OCI-LY1 (cell line): ENCODE measurements at regions not wholly inside any gene's neighbourhood (a gene's known extent, or its start where the extent isn't known, plus 50 kb on each side); places are given as distances from the start of the nearest gene placed in this dataset.

Source experiments
- H2AFZ ChIP-seq: fragments of 200-600 bp; sonication (generic), shearing (Covaris generic); 2 replicates; pipeline ENCODE4 v1.6.0; 2014; ENCODE audit warnings: antibody characterized with exemption, mild to moderate bottlenecking, low read length
- H3F3A ChIP-seq: fragments of 200-600 bp; sonication (generic), shearing (Covaris generic); 2 replicates; pipeline ENCODE4 v1.6.0; 2014; ENCODE audit warnings: mild to moderate bottlenecking, antibody characterized with exemption, low read length, moderate library complexity; ENCODE audit not compliant: insufficient read depth
- H3K27ac ChIP-seq: fragments of 200-600 bp; sonication (generic); 2 replicates; pipeline ENCODE4 v1.5.1; 2014; ENCODE audit warnings: low read length, mixed run types, mild to moderate bottlenecking, low read depth; ENCODE audit not compliant: poor library complexity, severe bottlenecking
- H3K27me3 ChIP-seq: fragments of 200-600 bp; sonication (generic); 2 replicates; pipeline ENCODE4 v1.6.0; 2014; ENCODE audit warnings: antibody characterized with exemption, mild to moderate bottlenecking, low read length, moderate library complexity; ENCODE audit not compliant: insufficient read depth
- H3K36me3 ChIP-seq: fragments of 200-600 bp; sonication (generic); 2 replicates; pipeline ENCODE4 v1.6.1; 2014; ENCODE audit warnings: mild to moderate bottlenecking, antibody characterized with exemption, low read length, moderate library complexity, mixed read lengths; ENCODE audit not compliant: insufficient read depth
- H3K4me1 ChIP-seq: fragments of 200-600 bp; sonication (generic); 2 replicates; pipeline ENCODE4 v1.5.1; 2014; ENCODE audit warnings: mild to moderate bottlenecking, low read length, moderate library complexity; ENCODE audit not compliant: insufficient read depth, severe bottlenecking
- H3K4me2 ChIP-seq: fragments of 200-600 bp; sonication (generic), shearing (Covaris generic); 2 replicates; pipeline ENCODE4 v1.6.1; 2014; ENCODE audit warnings: low read length
- H3K4me3 ChIP-seq: fragments of 200-600 bp; sonication (generic); 2 replicates; pipeline ENCODE4 v1.5.1; 2014; ENCODE audit warnings: low read length, low read depth, mild to moderate bottlenecking, mixed read lengths; ENCODE audit not compliant: poor library complexity, severe bottlenecking
- H3K79me2 ChIP-seq: fragments of 200-600 bp; shearing (Covaris generic); 2 replicates; pipeline ENCODE4 v1.6.1; 2016; ENCODE audit warnings: mixed run types, low read length, mixed read lengths; ENCODE audit not compliant: insufficient read depth
- H3K9ac ChIP-seq: fragments of 200-600 bp; sonication (generic), shearing (Covaris generic); 2 replicates; pipeline ENCODE4 v1.6.1; 2014; ENCODE audit warnings: mild to moderate bottlenecking, low read length, mixed read lengths
- H3K9me2 ChIP-seq: fragments of 200-600 bp; sonication (generic), shearing (Covaris generic); 2 replicates; pipeline ENCODE4 v1.6.1; 2014; ENCODE audit warnings: low read depth, mild to moderate bottlenecking, low read length, mixed read lengths
- H3K9me3 ChIP-seq: fragments of 200-600 bp; shearing (Covaris generic); 2 replicates; pipeline ENCODE4 v1.6.1; 2014; ENCODE audit warnings: low read length, mixed read lengths
- H4K20me1 ChIP-seq: fragments of 200-600 bp; sonication (generic), shearing (Covaris generic); 2 replicates; pipeline ENCODE4 v1.6.0; 2016; ENCODE audit warnings: mild to moderate bottlenecking, low read length; ENCODE audit not compliant: insufficient read depth
- EZH2 ChIP-seq: fragments of 200-600 bp; sonication (generic), shearing (Covaris generic); IDR thresholded peaks from 2 replicates; pipeline ENCODE4 v1.8.0; 2017; ENCODE audit warnings: borderline replicate concordance, mixed run types, mild to moderate bottlenecking, antibody characterized with exemption, low read length, moderate library complexity, mixed read lengths
- TF ChIP-seq, protein P1 (sequence below): fragments of 200-600 bp; sonication (generic), shearing (Covaris generic); IDR thresholded peaks from 2 replicates; pipeline ENCODE4 v1.5.1; 2017; ENCODE audit warnings: mild to moderate bottlenecking, antibody characterized with exemption, low read length, moderate library complexity, mixed read lengths

DNA sequence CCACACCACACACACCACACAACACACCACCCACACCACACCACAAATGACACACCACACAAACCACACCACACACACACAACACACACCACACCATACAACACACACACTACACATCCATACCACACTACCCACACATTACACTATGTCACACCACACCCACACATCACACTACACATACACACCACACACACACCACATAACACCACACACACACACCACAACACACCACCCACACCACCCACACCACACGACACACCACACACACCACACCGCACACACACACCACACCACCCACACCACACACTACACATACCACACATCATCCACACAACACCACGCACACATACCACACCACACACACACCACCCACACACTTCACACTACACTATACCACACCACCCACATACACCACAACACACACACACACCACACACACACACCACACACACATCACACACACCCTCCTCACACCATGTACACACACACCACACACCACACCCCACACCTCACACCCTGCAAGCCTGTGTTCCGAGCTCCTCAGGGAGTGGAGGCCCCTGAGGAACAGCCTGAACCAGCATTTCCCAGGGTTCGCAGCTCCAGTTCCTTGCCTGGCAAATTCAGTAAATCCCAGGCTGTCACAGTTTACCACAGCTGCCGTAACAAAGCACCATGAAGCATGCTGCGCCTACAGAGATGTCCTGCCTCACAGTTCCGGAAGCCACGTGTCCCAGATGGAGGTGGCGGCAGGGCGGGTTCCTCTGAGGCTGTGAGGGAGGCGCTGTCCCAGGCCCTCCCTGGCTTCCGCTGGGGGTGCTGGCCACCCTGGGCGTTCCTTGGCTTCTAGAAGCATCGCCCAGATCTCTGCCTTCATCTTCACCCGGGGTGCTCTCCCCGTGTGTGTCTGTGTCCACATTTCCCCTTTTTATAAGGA, 69.8 kb upstream of the ATP5PO start:
- Histone ChIP-seq H3K4me2 (no peak overlapping the region), H3F3A (no peaks in the 10 kb centered on the region), H3K36me3 (no peaks in the 10 kb centered on the region), H3K9me3 (no peaks in the 10 kb centered on the region), H3K9ac (no peak overlapping the region), H3K9me2 (no peaks in the 10 kb centered on the region), H3K27me3 (no peaks in the 10 kb centered on the region), H3K4me1 (peaks cover 15% of the 10 kb centered on the region), H3K79me2 (no peaks in the 10 kb centered on the region), H4K20me1 (no peaks in the 10 kb centered on the region), H3K27ac (no peak overlapping the region), H2AFZ (no peak overlapping the region), H3K4me3 (no peak overlapping the region)
- no peak for TF ChIP-seq EZH2
- TF ChIP-seq, protein P1, sequence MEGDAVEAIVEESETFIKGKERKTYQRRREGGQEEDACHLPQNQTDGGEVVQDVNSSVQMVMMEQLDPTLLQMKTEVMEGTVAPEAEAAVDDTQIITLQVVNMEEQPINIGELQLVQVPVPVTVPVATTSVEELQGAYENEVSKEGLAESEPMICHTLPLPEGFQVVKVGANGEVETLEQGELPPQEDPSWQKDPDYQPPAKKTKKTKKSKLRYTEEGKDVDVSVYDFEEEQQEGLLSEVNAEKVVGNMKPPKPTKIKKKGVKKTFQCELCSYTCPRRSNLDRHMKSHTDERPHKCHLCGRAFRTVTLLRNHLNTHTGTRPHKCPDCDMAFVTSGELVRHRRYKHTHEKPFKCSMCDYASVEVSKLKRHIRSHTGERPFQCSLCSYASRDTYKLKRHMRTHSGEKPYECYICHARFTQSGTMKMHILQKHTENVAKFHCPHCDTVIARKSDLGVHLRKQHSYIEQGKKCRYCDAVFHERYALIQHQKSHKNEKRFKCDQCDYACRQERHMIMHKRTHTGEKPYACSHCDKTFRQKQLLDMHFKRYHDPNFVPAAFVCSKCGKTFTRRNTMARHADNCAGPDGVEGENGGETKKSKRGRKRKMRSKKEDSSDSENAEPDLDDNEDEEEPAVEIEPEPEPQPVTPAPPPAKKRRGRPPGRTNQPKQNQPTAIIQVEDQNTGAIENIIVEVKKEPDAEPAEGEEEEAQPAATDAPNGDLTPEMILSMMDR = no peak

DNA sequence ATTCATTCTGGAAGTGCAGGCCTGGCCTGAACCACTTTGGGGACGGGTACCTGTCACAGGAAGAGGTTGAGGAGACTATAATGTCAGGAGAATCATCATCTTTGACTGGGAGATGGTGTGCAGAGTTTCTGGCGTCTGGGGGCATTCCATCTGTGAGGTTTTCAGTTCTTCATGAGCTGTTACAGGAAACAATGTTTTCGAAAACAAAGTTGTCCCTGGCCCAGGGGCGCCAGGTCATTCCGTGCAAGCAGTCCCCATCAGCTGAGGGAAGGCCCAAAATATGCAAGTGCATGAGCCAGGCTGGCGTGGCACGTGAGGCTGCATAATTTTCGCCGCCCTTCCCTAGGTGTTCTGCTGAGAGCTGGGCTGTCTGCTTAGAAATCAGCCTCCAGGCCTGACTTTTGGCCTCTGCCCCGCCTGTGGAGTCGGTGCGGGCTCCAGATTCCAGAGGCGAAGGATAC, 68.4 kb upstream of the ATP5PO start:
- no peak overlapping the region for H2AFZ ChIP-seq
- no peak overlapping the region for H3K4me3 ChIP-seq
- no peak overlapping the region for H3K9ac ChIP-seq
- H3K9me2 ChIP-seq = no peaks in the 10 kb centered on the region
- H4K20me1 ChIP-seq = no peaks in the 10 kb centered on the region
- H3K27ac ChIP-seq = no peak overlapping the region
- H3K4me1 ChIP-seq = peaks cover 15% of the 10 kb centered on the region
- H3K79me2 ChIP-seq = no peaks in the 10 kb centered on the region
- H3K4me2 ChIP-seq = no peak overlapping the region
- H3K36me3 ChIP-seq = no peaks in the 10 kb centered on the region
- TF ChIP-seq, protein P1 = no peak
- no peak for TF ChIP-seq EZH2
- H3K9me3 ChIP-seq = no peaks in the 10 kb centered on the region
- no peaks in the 10 kb centered on the region for H3K27me3 ChIP-seq
- H3F3A ChIP-seq = no peaks in the 10 kb centered on the region

DNA sequence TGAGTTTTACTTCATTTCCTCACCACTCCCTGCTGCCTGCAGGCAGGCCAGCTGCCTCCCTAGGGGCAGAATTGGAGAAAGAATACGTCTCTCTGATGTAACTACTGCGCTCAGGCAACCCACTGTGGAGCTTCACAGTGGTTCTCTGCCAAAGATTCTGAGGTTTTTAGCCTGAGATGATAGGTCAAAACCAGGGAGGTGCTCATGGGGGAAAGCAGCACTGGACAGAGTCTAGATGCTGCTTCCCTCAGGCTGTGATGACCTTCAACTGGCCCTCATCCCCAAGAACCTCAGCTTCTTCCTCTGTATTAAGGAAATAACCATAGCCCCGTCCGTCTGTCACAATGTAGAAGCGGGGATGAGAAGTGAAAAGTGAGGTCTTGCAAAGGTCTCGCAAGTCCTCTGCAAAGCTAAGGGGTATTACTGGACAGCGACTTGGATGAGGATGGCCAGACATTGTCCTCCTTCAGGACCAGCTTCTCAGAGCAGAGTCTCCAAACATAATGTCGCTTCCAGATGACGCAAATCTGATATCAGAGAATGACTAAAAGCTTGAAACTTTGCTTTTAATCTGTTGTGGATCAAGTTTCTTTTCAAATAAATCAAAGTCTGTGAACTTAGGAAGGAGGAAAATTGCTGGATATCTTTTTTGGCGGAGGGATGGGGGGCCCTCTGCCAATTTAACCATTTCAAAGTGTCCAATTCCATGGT, 65.9 kb upstream of the ATP5PO start:
- H3F3A ChIP-seq = no peaks in the 10 kb centered on the region
- H3K27me3 ChIP-seq = no peaks in the 10 kb centered on the region
- H3K4me1 ChIP-seq = peaks cover 31% of the 10 kb centered on the region
- no peaks in the 10 kb centered on the region for H3K9me3 ChIP-seq
- no peaks in the 10 kb centered on the region for H3K9me2 ChIP-seq
- no peak for TF ChIP-seq EZH2
- TF ChIP-seq, protein P1 = no peak
- H3K4me2 ChIP-seq = no peak overlapping the region
- H3K27ac ChIP-seq = no peak overlapping the region
- H4K20me1 ChIP-seq = no peaks in the 10 kb centered on the region
- no peak overlapping the region for H3K4me3 ChIP-seq
- no peak overlapping the region for H3K9ac ChIP-seq
- H3K36me3 ChIP-seq = no peaks in the 10 kb centered on the region
- H3K79me2 ChIP-seq = no peaks in the 10 kb centered on the region
- no peak overlapping the region for H2AFZ ChIP-seq
